Gastrocnemius medialis (tissue), 4 donors: ENCODE measurements at regions not wholly inside any gene's neighbourhood (a gene's known extent, or its start where the extent isn't known, plus 50 kb on each side); places are given as distances from the start of the nearest gene placed in this dataset.

Experiments
- ATAC-seq, 2 donors: fragments of 150-250 bp; one replicate each; pipeline ENCODE4 v1.9.1; 2016
- DNase-seq, 2 donors: peaks; one replicate each; pipeline ENCODE4 v3.0.0-alpha.2; 2019
- H3K27ac ChIP-seq, 4 donors: fragments of 200-600 bp; sonication (generic); 1 replicate in 1 of 4; 2 replicates in 3 of 4; pipeline ENCODE4 v1.5.1; 2016 to 2018; ENCODE audit warnings: mild to moderate bottlenecking in 2 of 4, moderate library complexity in 1 of 4
- H3K27me3 ChIP-seq, 3 donors: fragments of 200-600 bp; sonication (generic) in 2 of 3; 1 replicate in 1 of 3; 2 replicates in 2 of 3; pipeline versions ENCODE4 v1.5.1 to v1.6.0; 2016 to 2019; ENCODE audit warnings: mild to moderate bottlenecking in 1 of 3, moderate library complexity in 1 of 3
- H3K36me3 ChIP-seq, 2 donors: fragments of 200-600 bp; sonication (generic) in 1 of 2; one replicate each; pipeline ENCODE4 v1.5.1; 2017 to 2018
- H3K4me1 ChIP-seq, 2 donors: fragments of 200-600 bp; sonication (generic) in 1 of 2; one replicate each; pipeline ENCODE4 v1.5.1; 2016 to 2017; ENCODE audit warnings: mild to moderate bottlenecking in 2 of 2
- H3K4me3 ChIP-seq, 4 donors: fragments of 200-600 bp; sonication (generic) in 3 of 4; 1 replicate in 1 of 4; 2 replicates in 3 of 4; pipeline ENCODE4 v1.5.1; 2016 to 2019; ENCODE audit warnings: mild to moderate bottlenecking in 2 of 4
- H3K9me3 ChIP-seq, 3 donors: fragments of 200-600 bp; sonication (generic) in 2 of 3; 1 replicate in 1 of 3; 2 replicates in 2 of 3; pipeline ENCODE4 v1.5.1; 2016 to 2019
- CTCF ChIP-seq, 5 experiments: fragments of 450-650 bp in 3 of 5; fragments of 200-600 bp in 2 of 5; sonication (generic) in 2 of 5; IDR thresholded peaks in 4 of 5; conservative IDR thresholded peaks in 1 of 5; 1 replicate in 4 of 5; 2 replicates in 1 of 5; pipeline ENCODE4 v1.5.1; 2016 to 2019; ENCODE audit warnings: antibody characterized with exemption in 5 of 5, mild to moderate bottlenecking in 3 of 5, moderate library complexity in 3 of 5
- POLR2A ChIP-seq, 2 donors: fragments of 450-650 bp; IDR thresholded peaks; one replicate each; pipeline ENCODE4 v1.6.1; 2017; ENCODE audit warnings: antibody characterized with exemption in 2 of 2, mild to moderate bottlenecking in 2 of 2, moderate library complexity in 2 of 2
- in situ Hi-C, 4 donors: fragments of 200-750 bp; cut with MboI; loops; one replicate each; pipeline versions ENCODE4 v1.15.0 to v1.8.0; 2017; ENCODE audit warnings: low sequenced_read_pairs in 4 of 4
- intact Hi-C: fragments of 100-400 bp; cut with DNase I; formaldehyde crosslinking; loops from one replicate; pipeline ENCODE4 v1.15.1; 2023; ENCODE audit warnings: low total_unique reads

GRCh38 chr12:65586796-65587195, 237.5 kb upstream of the HMGA2 start:
- in situ Hi-C loops (loop anchor here in 2 of 4 donors (25.0 kb wide), 1 partner anchor 501 kb away; no protein-coding TSS in a partner anchor), intact Hi-C loops (no loop called here)
- no peaks in the 10 kb centered on the region for H3K36me3 ChIP-seq
- TF ChIP-seq POLR2A (IDR thresholded peaks at IDR 0.05) (no peak), CTCF (IDR thresholded peaks at IDR 0.05 in 4 of 5, conservative IDR thresholded peaks at IDR 0.05 in 1 of 5) (no peak)
- H3K9me3 ChIP-seq: no peaks in the 10 kb centered on the region
- H3K4me3 ChIP-seq: no peak overlapping the region
- H3K27ac ChIP-seq: no peak overlapping the region
- no peaks in the 10 kb centered on the region for H3K4me1 ChIP-seq
- no peak for DNase-seq
- ATAC-seq: no peak
- H3K27me3 ChIP-seq: no peaks in the 10 kb centered on the region

- intact Hi-C loops: no loop called here
- Histone ChIP-seq H3K27me3 (no peaks in the 10 kb centered on the region), H3K4me1 (no peaks in the 10 kb centered on the region), H3K36me3 (no peaks in the 10 kb centered on the region), H3K4me3 (no peak overlapping the region), H3K9me3 (no peaks in the 10 kb centered on the region), H3K27ac (no peak overlapping the region)
- DNase-seq (no peak), ATAC-seq (no peak)
- in situ Hi-C loops: loop anchor here in 2 of 4 donors (25.0 kb wide), 1 partner anchor 497 kb away; no protein-coding TSS in a partner anchor
- TF ChIP-seq CTCF (IDR thresholded peaks at IDR 0.05 in 4 of 5, conservative IDR thresholded peaks at IDR 0.05 in 1 of 5) (no peak), POLR2A (IDR thresholded peaks at IDR 0.05) (no peak)
Measured at GRCh38 chr12:65590318-65590717, 234.0 kb upstream of the HMGA2 start.

- intact Hi-C loops: no loop called here
- Histone ChIP-seq H3K27ac (no peak overlapping the region), H3K9me3 (no peaks in the 10 kb centered on the region), H3K4me1 (no peaks in the 10 kb centered on the region), H3K27me3 (no peaks in the 10 kb centered on the region), H3K4me3 (no peak overlapping the region), H3K36me3 (no peaks in the 10 kb centered on the region)
- no peak for TF ChIP-seq POLR2A (IDR thresholded peaks at IDR 0.05)
- no peak for TF ChIP-seq CTCF (IDR thresholded peaks at IDR 0.05 in 4 of 5, conservative IDR thresholded peaks at IDR 0.05 in 1 of 5)
- ATAC-seq (no peak), DNase-seq (no peak)
- in situ Hi-C loops: loop anchor here in 2 of 4 donors (25.0 kb wide), 1 partner anchor 495 kb away; no protein-coding TSS in a partner anchor
Measured at GRCh38 chr12:65592416-65592815, 231.9 kb upstream of the HMGA2 start.

GRCh38 chr12:65593239-65593701, 231.0 kb upstream of the HMGA2 start:
- Histone ChIP-seq H3K9me3 (no peaks in the 10 kb centered on the region), H3K27me3 (peaks cover 0 to under 1% (median 0%) of the 10 kb centered on the region in 3 donors), H3K4me3 (no peak overlapping the region), H3K36me3 (no peaks in the 10 kb centered on the region), H3K4me1 (no peaks in the 10 kb centered on the region), H3K27ac (no peak overlapping the region)
- ATAC-seq (no peak), DNase-seq (no peak)
- TF ChIP-seq POLR2A (IDR thresholded peaks at IDR 0.05) (no peak), CTCF (IDR thresholded peaks at IDR 0.05 in 4 of 5, conservative IDR thresholded peaks at IDR 0.05 in 1 of 5) (no peak)
- in situ Hi-C loops: loop anchor here in 2 of 4 donors (25.0 kb wide), 1 partner anchor 494 kb away; no protein-coding TSS in a partner anchor
- intact Hi-C loops: no loop called here

- in situ Hi-C loops: loop anchor here in 2 of 4 donors (25.0 kb wide), 1 partner anchor 493 kb away; no protein-coding TSS in a partner anchor
Measured at GRCh38 chr12:65594409-65594808, 229.9 kb upstream of the HMGA2 start.

More at GRCh38 chr12:65594409-65594808, 229.9 kb upstream of the HMGA2 start:
- H3K4me1 ChIP-seq: no peaks in the 10 kb centered on the region
- H3K27me3 ChIP-seq: peaks cover 0 to 2% (median 0%) of the 10 kb centered on the region in 3 donors
- TF ChIP-seq CTCF (IDR thresholded peaks at IDR 0.05 in 4 of 5, conservative IDR thresholded peaks at IDR 0.05 in 1 of 5) (no peak), POLR2A (IDR thresholded peaks at IDR 0.05) (no peak)
- H3K27ac ChIP-seq: no peak overlapping the region
- H3K36me3 ChIP-seq: no peaks in the 10 kb centered on the region
- no peaks in the 10 kb centered on the region for H3K9me3 ChIP-seq
- ATAC-seq: no peak
- DNase-seq: no peak
- intact Hi-C loops: no loop called here
- no peak overlapping the region for H3K4me3 ChIP-seq
